ENCODE measurements at regions not wholly inside any gene's neighbourhood (a gene's known extent, or its start where the extent isn't known, plus 50 kb on each side); places are given as distances from the start of the nearest gene placed in this dataset.

DNA sequence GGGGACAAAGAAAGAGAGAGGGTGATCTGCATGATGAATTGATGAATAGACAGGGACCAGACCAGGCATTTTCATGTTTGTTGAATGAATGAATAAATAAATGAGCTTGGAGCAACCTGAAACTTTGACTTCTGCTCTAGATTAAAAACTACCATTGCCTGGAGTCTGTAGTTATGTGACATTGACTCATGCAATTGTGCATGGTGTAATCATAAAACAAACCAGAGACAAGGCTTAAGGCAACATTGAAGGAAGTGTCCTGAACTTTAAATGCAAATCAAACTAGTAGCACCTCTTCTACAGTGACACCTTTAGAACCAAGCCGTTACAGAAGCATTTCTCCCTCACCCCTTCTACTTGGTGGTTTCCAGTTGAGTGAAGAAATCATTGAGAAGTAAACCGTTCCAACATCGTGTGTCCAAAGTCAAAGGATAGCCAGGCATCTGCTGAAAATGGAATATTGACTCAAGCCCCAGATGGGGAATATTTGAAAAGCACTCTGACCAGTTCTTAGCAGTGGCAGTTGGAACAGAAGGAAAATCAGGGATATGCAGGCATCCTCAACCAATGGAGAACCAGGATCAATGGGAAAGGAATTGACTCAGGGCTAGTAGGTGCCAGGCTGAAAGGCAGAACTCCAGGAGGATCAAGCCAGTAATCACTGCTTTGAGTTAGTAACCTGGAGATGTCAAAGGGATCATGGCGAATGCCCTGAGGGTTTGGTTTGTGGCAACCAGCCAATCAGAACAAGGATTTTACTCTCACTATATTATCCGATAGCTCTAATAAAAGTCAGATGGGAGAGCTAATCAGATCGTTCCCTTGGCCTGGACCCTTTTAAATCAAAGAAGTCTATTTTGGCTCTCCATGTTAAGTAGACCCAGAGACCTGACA, 171.2 kb upstream of the TSHZ2 start:
- WGBS (ENCODE audit: insufficient coverage), result 80% methylated on average over 3 of the region's 6 CpGs
- intact Hi-C loops (cut with micrococcal nuclease), result no loop called here
- H3K9me3 Mint-ChIP-seq (ENCODE audit: insufficient read depth), result no peaks in the 10 kb centered on the region

DNA sequence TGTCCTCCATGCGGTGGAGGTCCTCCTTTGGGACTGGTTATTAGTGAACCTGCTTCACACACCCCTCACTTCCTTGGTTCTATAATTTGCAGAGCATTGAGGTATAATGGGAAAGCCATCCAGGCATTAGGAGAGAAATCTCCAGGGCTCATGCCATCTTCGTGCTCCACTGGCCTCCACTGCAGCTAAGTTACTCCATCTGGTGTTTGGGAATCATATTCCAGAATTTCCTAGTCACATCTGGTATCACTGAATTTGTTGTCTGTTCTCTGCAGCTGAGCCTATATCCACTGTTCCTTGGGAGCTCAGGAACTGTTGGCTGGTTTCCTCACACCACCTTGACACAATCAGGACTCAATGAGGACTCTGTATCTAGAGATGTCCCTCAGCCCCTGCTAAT, 173.0 kb upstream of the TSHZ2 start:
- H3K79me2 ChIP-seq (ENCODE audit: control insufficient read depth, insufficient read depth, low read length), result no peaks in the 10 kb centered on the region
- no peaks in the 10 kb centered on the region for H3K27me3 ChIP-seq (replicated peaks in 1 of 4; ENCODE audit: control extremely low read depth in 1 of 4, control insufficient read depth in 3 of 4, insufficient read depth in 4 of 4, low read length in 3 of 4)
- no peak overlapping the region for H3K4me3 Mint-ChIP-seq
- H3K4me1 Mint-ChIP-seq, result no peaks in the 10 kb centered on the region
- H4K20me1 ChIP-seq (ENCODE audit: control insufficient read depth, insufficient read depth, low read length, poor library complexity, severe bottlenecking), result no peaks in the 10 kb centered on the region
- peaks cover 2% of the 10 kb centered on the region for H3K27me3 Mint-ChIP-seq
- no peak overlapping the region for H3K9ac ChIP-seq (ENCODE audit: low read length)
- WGBS (ENCODE audit: insufficient coverage), result no CpG with 5 or more reads among the region's 2 CpGs
- ATAC-seq (ENCODE audit: low read depth) (no peak), DNase-seq (no peak)
- H2AFZ ChIP-seq (ENCODE audit: insufficient read depth, low read depth, low read length, poor library complexity, severe bottlenecking), result no peak overlapping the region
- H3K9me3 Mint-ChIP-seq (ENCODE audit: insufficient read depth), result no peaks in the 10 kb centered on the region
- no peak overlapping the region for H3K27ac ChIP-seq (ENCODE audit: low read length in 2 of 2)
- no peaks in the 10 kb centered on the region for H3K4me1 ChIP-seq (ENCODE audit: control insufficient read depth in 2 of 2, insufficient read depth in 2 of 2, low read length in 2 of 2)
- no peaks in the 10 kb centered on the region for H3K36me3 ChIP-seq (replicated peaks in 1 of 2; ENCODE audit: control extremely low read depth in 1 of 2, control insufficient read depth in 1 of 2, extremely low read depth in 1 of 2, insufficient read depth in 2 of 2, low read length in 1 of 2)
- H3K9me3 ChIP-seq (ENCODE audit: control extremely low read depth in 1 of 3, control insufficient read depth in 2 of 3, insufficient read depth in 1 of 3, low read length in 2 of 3), result no peaks in the 10 kb centered on the region
- H3K27ac Mint-ChIP-seq, result no peak overlapping the region
- H3K4me2 ChIP-seq (replicated peaks; ENCODE audit: low read depth, low read length, poor library complexity, severe bottlenecking), result no peak overlapping the region
- ChIA-PET POLR2A (no interaction called here), CTCF (no interaction called here)
- TF ChIP-seq EZH2 (IDR thresholded peaks at IDR 0.05; ENCODE audit: borderline replicate concordance, insufficient read depth, low read depth, low read length, poor library complexity, severe bottlenecking), result no peak
- TF ChIP-seq, protein P1, sequence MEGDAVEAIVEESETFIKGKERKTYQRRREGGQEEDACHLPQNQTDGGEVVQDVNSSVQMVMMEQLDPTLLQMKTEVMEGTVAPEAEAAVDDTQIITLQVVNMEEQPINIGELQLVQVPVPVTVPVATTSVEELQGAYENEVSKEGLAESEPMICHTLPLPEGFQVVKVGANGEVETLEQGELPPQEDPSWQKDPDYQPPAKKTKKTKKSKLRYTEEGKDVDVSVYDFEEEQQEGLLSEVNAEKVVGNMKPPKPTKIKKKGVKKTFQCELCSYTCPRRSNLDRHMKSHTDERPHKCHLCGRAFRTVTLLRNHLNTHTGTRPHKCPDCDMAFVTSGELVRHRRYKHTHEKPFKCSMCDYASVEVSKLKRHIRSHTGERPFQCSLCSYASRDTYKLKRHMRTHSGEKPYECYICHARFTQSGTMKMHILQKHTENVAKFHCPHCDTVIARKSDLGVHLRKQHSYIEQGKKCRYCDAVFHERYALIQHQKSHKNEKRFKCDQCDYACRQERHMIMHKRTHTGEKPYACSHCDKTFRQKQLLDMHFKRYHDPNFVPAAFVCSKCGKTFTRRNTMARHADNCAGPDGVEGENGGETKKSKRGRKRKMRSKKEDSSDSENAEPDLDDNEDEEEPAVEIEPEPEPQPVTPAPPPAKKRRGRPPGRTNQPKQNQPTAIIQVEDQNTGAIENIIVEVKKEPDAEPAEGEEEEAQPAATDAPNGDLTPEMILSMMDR (IDR thresholded peaks at IDR 0.05), result no peak
- H3K4me3 ChIP-seq (ENCODE audit: control extremely low read depth in 1 of 5, extremely low read depth in 1 of 5, insufficient read depth in 1 of 5, low read depth in 2 of 5, low read length in 4 of 5), result no peak overlapping the region
- intact Hi-C loops (cut with micrococcal nuclease), result no loop called here

More for the DNA sequence above, 171.2 kb upstream of the TSHZ2 start:
- H3K4me2 ChIP-seq (replicated peaks; ENCODE audit: low read depth, low read length, poor library complexity, severe bottlenecking), result no peak overlapping the region
- no peaks in the 10 kb centered on the region for H3K27me3 ChIP-seq (replicated peaks in 1 of 4; ENCODE audit: control extremely low read depth in 1 of 4, control insufficient read depth in 3 of 4, insufficient read depth in 4 of 4, low read length in 3 of 4)
- no peak overlapping the region for H3K4me3 ChIP-seq (ENCODE audit: control extremely low read depth in 1 of 5, extremely low read depth in 1 of 5, insufficient read depth in 1 of 5, low read depth in 2 of 5, low read length in 4 of 5)
- no peak overlapping the region for H2AFZ ChIP-seq (ENCODE audit: insufficient read depth, low read depth, low read length, poor library complexity, severe bottlenecking)
- no peak for ATAC-seq (ENCODE audit: low read depth)
- H4K20me1 ChIP-seq (ENCODE audit: control insufficient read depth, insufficient read depth, low read length, poor library complexity, severe bottlenecking), result no peaks in the 10 kb centered on the region
- Mint-ChIP-seq H3K4me3 (no peak overlapping the region), H3K27ac (no peak overlapping the region), H3K4me1 (no peaks in the 10 kb centered on the region), H3K27me3 (peaks cover 2% of the 10 kb centered on the region)
- ChIA-PET POLR2A (no interaction called here), CTCF (no interaction called here)
- DNase-seq, result no peak
- no peak for TF ChIP-seq EZH2 (IDR thresholded peaks at IDR 0.05; ENCODE audit: borderline replicate concordance, insufficient read depth, low read depth, low read length, poor library complexity, severe bottlenecking)
- TF ChIP-seq, protein P1 (IDR thresholded peaks at IDR 0.05), result no peak
- no peaks in the 10 kb centered on the region for H3K36me3 ChIP-seq (replicated peaks in 1 of 2; ENCODE audit: control extremely low read depth in 1 of 2, control insufficient read depth in 1 of 2, extremely low read depth in 1 of 2, insufficient read depth in 2 of 2, low read length in 1 of 2)
- H3K9me3 ChIP-seq (ENCODE audit: control extremely low read depth in 1 of 3, control insufficient read depth in 2 of 3, insufficient read depth in 1 of 3, low read length in 2 of 3), result no peaks in the 10 kb centered on the region
- no peak overlapping the region for H3K9ac ChIP-seq (ENCODE audit: low read length)
- no peaks in the 10 kb centered on the region for H3K79me2 ChIP-seq (ENCODE audit: control insufficient read depth, insufficient read depth, low read length)
- H3K4me1 ChIP-seq (ENCODE audit: control insufficient read depth in 2 of 2, insufficient read depth in 2 of 2, low read length in 2 of 2), result no peaks in the 10 kb centered on the region
- no peak overlapping the region for H3K27ac ChIP-seq (ENCODE audit: low read length in 2 of 2)
